IMR-90 (cell line): ENCODE measurements at regions not wholly inside any gene's neighbourhood (a gene's known extent, or its start where the extent isn't known, plus 50 kb on each side); places are given as distances from the start of the nearest gene placed in this dataset.
A peak's percentile ranks its signal among the peaks of the same experiment; 100 is the strongest.

Experiments used
- ATAC-seq: fragments of 200-7000 bp; cut with Tn5 transposase; 2 replicates; pipeline ENCODE4 v1.9.1; 2020; ENCODE audit warnings: low read depth, mild to moderate bottlenecking, moderate library complexity
- BruUV-seq: library from RNA; stranded (reverse); fragments of 400-500 nt; replicated peaks from 2 replicates; lab custom pipeline; 2021; lab: Mats Ljungman, UMichigan
- CTCF ChIA-PET: fragments of 300-600 bp; formaldehyde crosslinking; extraction: SDS; loops from one replicate; lab custom pipeline; 2021; ENCODE audit warnings: antibody characterized with exemption; lab: Yijun Ruan, JAX
- POLR2A ChIA-PET: fragments of 300-600 bp; sonication (Branson Sonifier 250); formaldehyde crosslinking; loops from one replicate; lab custom pipeline; 2022; ENCODE audit warnings: antibody characterized with exemption; ENCODE audit not compliant: unreplicated experiment; lab: Charles Lee
- DNase-seq: peaks from one replicate; pipeline ENCODE4 v3.0.0; 2013
- H2AFZ ChIP-seq: replicated peaks from 2 replicates; pipeline ENCODE3; 2013; ENCODE audit warnings: low read length, mild to moderate bottlenecking; ENCODE audit not compliant: poor library complexity
- H2AK5ac ChIP-seq: 2 replicates; pipeline ENCODE4 v1.6.1; 2013; ENCODE audit warnings: low read depth, low read length, inconsistent platforms
- H2AK9ac ChIP-seq: replicated peaks from 2 replicates; pipeline ENCODE3; 2013; ENCODE audit warnings: mild to moderate bottlenecking, low read depth, low read length, moderate library complexity; ENCODE audit not compliant: poor library complexity
- H2BK120ac ChIP-seq: 2 replicates; pipeline ENCODE4 v1.6.1; 2013; ENCODE audit warnings: low read depth, low read length, inconsistent platforms
- H2BK15ac ChIP-seq: 3 replicates; pipeline ENCODE4 v1.6.1; 2013; ENCODE audit warnings: low read depth, low read length, inconsistent platforms
- H2BK20ac ChIP-seq: 2 replicates; pipeline ENCODE4 v1.6.1; 2013; ENCODE audit warnings: low read depth, mild to moderate bottlenecking, inconsistent platforms, low read length, moderate library complexity
- H2BK5ac ChIP-seq: 2 replicates; pipeline ENCODE4 v1.6.1; 2013; ENCODE audit warnings: mild to moderate bottlenecking, low read depth, low read length, inconsistent platforms; ENCODE audit not compliant: poor library complexity, severe bottlenecking
- H3K14ac ChIP-seq: replicated peaks from 2 replicates; pipeline ENCODE4 v1.6.1; 2013; ENCODE audit warnings: low read depth, low read length, inconsistent platforms
- H3K18ac ChIP-seq: 2 replicates; pipeline ENCODE4 v1.6.1; 2013; ENCODE audit warnings: low read depth, low read length, control low read depth
- H3K23ac ChIP-seq: 2 replicates; pipeline ENCODE4 v1.6.1; 2013; ENCODE audit warnings: low read depth, low read length, inconsistent platforms
- H3K27ac ChIP-seq: 2 replicates; pipeline ENCODE4 v1.5.1; 2013; ENCODE audit warnings: mild to moderate bottlenecking, control low read depth, low read length; ENCODE audit not compliant: insufficient read depth
- H3K27me3 ChIP-seq: 2 replicates; pipeline ENCODE4 v1.6.1; 2013; ENCODE audit warnings: low read length; ENCODE audit not compliant: control insufficient read depth, insufficient read depth
- H3K36me3 ChIP-seq: 2 replicates; pipeline ENCODE4 v1.6.1; 2013; ENCODE audit warnings: low read length, mixed read lengths; ENCODE audit not compliant: control insufficient read depth, insufficient read depth
- H3K4ac ChIP-seq: 2 replicates; pipeline ENCODE4 v1.6.1; 2013; ENCODE audit warnings: low read depth, low read length, inconsistent platforms
- H3K4me1 ChIP-seq: 2 replicates; pipeline ENCODE4 v1.6.1; 2013; ENCODE audit warnings: low read length, mixed read lengths; ENCODE audit not compliant: control insufficient read depth, insufficient read depth
- H3K4me2 ChIP-seq: 2 replicates; pipeline ENCODE4 v1.6.1; 2013; ENCODE audit warnings: low read depth, mild to moderate bottlenecking, control low read depth, low read length, moderate library complexity
- H3K4me3 ChIP-seq: 2 replicates; pipeline ENCODE4 v1.5.1; 2013; ENCODE audit warnings: low read depth, mild to moderate bottlenecking, control low read depth, low read length, moderate library complexity; ENCODE audit not compliant: insufficient read depth
- H3K56ac ChIP-seq: 2 replicates; pipeline ENCODE4 v1.6.1; 2013; ENCODE audit warnings: low read length, inconsistent platforms; ENCODE audit not compliant: insufficient read depth; ENCODE audit errors: extremely low read depth
- H3K79me1 ChIP-seq, 2 experiments: 2 replicates each; pipeline ENCODE4 v1.6.1; 2013; ENCODE audit warnings: low read length in 2 of 2, inconsistent platforms in 1 of 2, low read depth in 1 of 2
- H3K9ac ChIP-seq: 2 replicates; pipeline ENCODE4 v1.6.1; 2013; ENCODE audit warnings: low read depth, low read length, control low read depth
- H3K9me1 ChIP-seq: 2 replicates; pipeline ENCODE4 v1.6.1; 2013; ENCODE audit warnings: low read length, inconsistent platforms; ENCODE audit not compliant: insufficient read depth
- H3K9me3 ChIP-seq: 2 replicates; pipeline ENCODE4 v1.6.1; 2013; ENCODE audit warnings: low read length; ENCODE audit not compliant: control insufficient read depth, insufficient read depth
- H4K20me1 ChIP-seq: 2 replicates; pipeline ENCODE4 v1.6.1; 2013; ENCODE audit warnings: low read length, inconsistent platforms; ENCODE audit not compliant: insufficient read depth
- H4K5ac ChIP-seq: 2 replicates; pipeline ENCODE4 v1.6.1; 2013; ENCODE audit warnings: mild to moderate bottlenecking, low read depth, low read length, control low read depth
- H4K8ac ChIP-seq, 2 experiments: 2 replicates each; pipeline ENCODE4 v1.6.1; 2013; ENCODE audit warnings: low read depth in 2 of 2, low read length in 2 of 2, control low read depth in 1 of 2, inconsistent platforms in 1 of 2
- H4K91ac ChIP-seq: 2 replicates; pipeline ENCODE4 v1.6.1; 2013; ENCODE audit warnings: low read depth, low read length, inconsistent platforms; ENCODE audit not compliant: insufficient read depth
- CEBPB ChIP-seq: IDR thresholded peaks from 2 replicates; pipeline ENCODE4 v1.6.1; 2012; ENCODE audit warnings: low read depth, low read length, improper control_type of control experiment
- CHD1 ChIP-seq: IDR thresholded peaks from 2 replicates; pipeline ENCODE4 v1.6.1; 2012; ENCODE audit warnings: low read depth, low read length, improper control_type of control experiment
- FOS ChIP-seq: fragments of 150-350 bp; IDR thresholded peaks from 2 replicates; pipeline ENCODE4 v1.6.1; 2016; ENCODE audit warnings: low read depth, low read length
- MAFK ChIP-seq: IDR thresholded peaks from 2 replicates; pipeline ENCODE4 v1.6.1; 2012; ENCODE audit warnings: low read depth, low read length, improper control_type of control experiment
- MAZ ChIP-seq: IDR thresholded peaks from 2 replicates; pipeline ENCODE4 v1.6.1; 2012; ENCODE audit warnings: low read depth, mild to moderate bottlenecking, low read length, improper control_type of control experiment, moderate library complexity, borderline replicate concordance
- MXI1 ChIP-seq: IDR thresholded peaks from 2 replicates; pipeline ENCODE4 v1.6.1; 2012; ENCODE audit warnings: low read depth, mild to moderate bottlenecking, low read length, moderate library complexity, borderline replicate concordance
- POLR2A ChIP-seq: IDR thresholded peaks from 2 replicates; pipeline ENCODE4 v1.6.1; 2012; ENCODE audit warnings: mild to moderate bottlenecking, low read depth, low read length
- RCOR1 ChIP-seq: IDR thresholded peaks from 2 replicates; pipeline ENCODE4 v1.6.1; 2012; ENCODE audit warnings: mild to moderate bottlenecking, low read length, improper control_type of control experiment; ENCODE audit not compliant: insufficient replicate concordance
- RFX5 ChIP-seq: IDR thresholded peaks from 2 replicates; pipeline ENCODE4 v1.8.0; 2012; ENCODE audit warnings: low read depth, mild to moderate bottlenecking, low read length, moderate library complexity
- SMC3 ChIP-seq: fragments of 150-350 bp; IDR thresholded peaks from 2 replicates; pipeline ENCODE4 v1.6.1; 2016; ENCODE audit warnings: low read depth, mild to moderate bottlenecking, antibody characterized with exemption, low read length, moderate library complexity
- WGBS, 2 experiments: methylation state at CpG; one replicate each; pipeline versions ENCODE4 v1.1.5 to v1.1.7; 2013; ENCODE audit warnings: missing lambda C conversion rate in 2 of 2; ENCODE audit not compliant: insufficient read length in 1 of 2; ENCODE audit errors: extremely low coverage in 2 of 2; 5-methylcytosine and 5-hydroxymethylcytosine counted together
- dilution Hi-C: fragments of 300-500 bp; cut with HindIII; formaldehyde crosslinking; loops from one replicate; pipeline ENCODE4 v1.14.3; 2018; ENCODE audit warnings: low sequenced_read_pairs; ENCODE audit not compliant: unreplicated experiment
- in situ Hi-C: fragments of 300-500 bp; cut with MboI; formaldehyde crosslinking; loops from 3 replicates; pipeline ENCODE4 v1.14.3; 2019; ENCODE audit warnings: low sequenced_read_pairs, inconsistent platforms, mixed read lengths
- intact Hi-C: fragments of 100-400 bp; cut with micrococcal nuclease; formaldehyde crosslinking; loops from 2 replicates; pipeline ENCODE4 v1.10.0; 2022
- TF ChIP-seq, protein P1 (sequence below): fragments of 150-350 bp; IDR thresholded peaks from 2 replicates; pipeline ENCODE4 v1.6.1; 2016; ENCODE audit warnings: low read depth, mild to moderate bottlenecking, low read length, moderate library complexity, borderline replicate concordance

GRCh38 chr3:132196113-132196512, 121.1 kb upstream of the ACP3 start:
- Histone ChIP-seq H2AK9ac (no peak overlapping the region), H3K9me3 (no peaks in the 10 kb centered on the region), H3K79me1 (no peaks in the 10 kb centered on the region), H3K56ac (no peak overlapping the region), H2BK5ac (no peak overlapping the region), H3K4me3 (no peak overlapping the region), H3K4me2 (no peak overlapping the region), H2BK20ac (no peak overlapping the region), H4K20me1 (no peaks in the 10 kb centered on the region), H3K27me3 (no peaks in the 10 kb centered on the region; the same call in 1 of the 2 replicates), H3K4ac (no peak overlapping the region), H3K9me1 (no peaks in the 10 kb centered on the region), H4K8ac (no peak overlapping the region), H3K36me3 (no peaks in the 10 kb centered on the region), H3K9ac (no peak overlapping the region), H4K91ac (no peak overlapping the region), H3K27ac (no peak overlapping the region), H2AFZ (no peak overlapping the region), H2BK120ac (no peak overlapping the region), H2BK15ac (no peak overlapping the region), H3K18ac (no peak overlapping the region), H3K4me1 (no peaks in the 10 kb centered on the region), H3K23ac (no peak overlapping the region), H3K14ac (no peak overlapping the region), H4K5ac (no peak overlapping the region), H2AK5ac (no peak overlapping the region)
- in situ Hi-C loops (loop anchor here (25.0 kb wide), 1 partner anchor 409 kb away; no protein-coding TSS in a partner anchor), intact Hi-C loops (no loop called here), dilution Hi-C loops (no loop called here)
- WGBS, 2 experiments, result no CpG with 5 or more reads among the region's 1 CpG
- DNase-seq, result no peak
- TF ChIP-seq RFX5 (no peak), POLR2A (no peak), RCOR1 (no peak), CEBPB (no peak), MAFK (no peak), FOS (no peak), MXI1 (no peak), CHD1 (no peak), MAZ (no peak), SMC3 (no peak)
- TF ChIP-seq, protein P1, sequence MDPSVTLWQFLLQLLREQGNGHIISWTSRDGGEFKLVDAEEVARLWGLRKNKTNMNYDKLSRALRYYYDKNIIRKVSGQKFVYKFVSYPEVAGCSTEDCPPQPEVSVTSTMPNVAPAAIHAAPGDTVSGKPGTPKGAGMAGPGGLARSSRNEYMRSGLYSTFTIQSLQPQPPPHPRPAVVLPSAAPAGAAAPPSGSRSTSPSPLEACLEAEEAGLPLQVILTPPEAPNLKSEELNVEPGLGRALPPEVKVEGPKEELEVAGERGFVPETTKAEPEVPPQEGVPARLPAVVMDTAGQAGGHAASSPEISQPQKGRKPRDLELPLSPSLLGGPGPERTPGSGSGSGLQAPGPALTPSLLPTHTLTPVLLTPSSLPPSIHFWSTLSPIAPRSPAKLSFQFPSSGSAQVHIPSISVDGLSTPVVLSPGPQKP, result no peak
- ChIA-PET POLR2A (no interaction called here), CTCF (no interaction called here)
- ATAC-seq, result peak; percentile 27; the same call in 1 of the 2 replicates
- no TSS peak for BruUV-seq
